Ectodermal cell (in vitro differentiated cells): ENCODE measurements at regions not wholly inside any gene's neighbourhood (a gene's known extent, or its start where the extent isn't known, plus 50 kb on each side); places are given as distances from the start of the nearest gene placed in this dataset.

ENCODE experiments used
- H3K27ac ChIP-seq: 2 replicates; pipeline ENCODE4 v1.7.0; 2013; ENCODE audit warnings: mild to moderate bottlenecking, low read depth, low read length; ENCODE audit not compliant: insufficient read depth, poor library complexity, severe bottlenecking
- H3K27me3 ChIP-seq: 2 replicates; pipeline ENCODE4 v1.7.0; 2013; ENCODE audit warnings: mild to moderate bottlenecking, low read length; ENCODE audit not compliant: insufficient read depth, control insufficient read depth, poor library complexity, severe bottlenecking
- H3K36me3 ChIP-seq: one replicate; pipeline ENCODE4 v1.7.0; 2013; ENCODE audit warnings: low read length; ENCODE audit not compliant: control insufficient read depth, insufficient read depth
- H3K4me1 ChIP-seq: one replicate; pipeline ENCODE4 v1.7.0; 2013; ENCODE audit warnings: low read length; ENCODE audit not compliant: control insufficient read depth, insufficient read depth
- H3K4me3 ChIP-seq: 2 replicates; pipeline ENCODE4 v1.7.0; 2013; ENCODE audit warnings: low read depth, low read length, control low read depth; ENCODE audit not compliant: insufficient read depth
- H3K9me3 ChIP-seq: 2 replicates; pipeline ENCODE4 v1.7.0; 2013; ENCODE audit warnings: mild to moderate bottlenecking, low read length, moderate library complexity; ENCODE audit not compliant: control insufficient read depth
- WGBS, 2 experiments: methylation state at CpG; one replicate each; pipeline ENCODE4 v1.1.7; 2013; ENCODE audit warnings: missing lambda C conversion rate in 2 of 2; 5-methylcytosine and 5-hydroxymethylcytosine counted together

DNA sequence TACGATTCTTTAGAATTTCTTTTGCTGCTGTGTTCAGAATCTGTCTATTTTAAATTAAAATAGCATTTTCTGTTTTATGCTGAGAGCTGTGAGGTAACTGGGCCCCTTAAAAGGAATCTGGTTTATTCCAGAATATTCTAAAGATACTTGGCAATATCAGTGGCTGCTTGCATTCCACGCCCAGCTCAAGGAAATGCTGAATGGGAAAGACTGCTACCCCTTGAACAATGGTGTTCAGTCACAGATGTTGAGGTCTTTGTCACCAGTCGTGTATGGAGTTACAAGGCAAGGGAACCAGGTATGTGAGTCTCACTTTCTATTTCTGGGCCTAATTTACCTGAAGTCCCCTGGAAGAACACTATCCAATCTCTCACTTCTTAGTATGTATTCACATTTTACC lies 377.9 kb upstream of the CDH7 start:
- no peaks in the 10 kb centered on the region for H3K36me3 ChIP-seq
- 84 to 88% methylated on average over 2 to 3 of the region's 3 CpGs for WGBS, 2 experiments

DNA sequence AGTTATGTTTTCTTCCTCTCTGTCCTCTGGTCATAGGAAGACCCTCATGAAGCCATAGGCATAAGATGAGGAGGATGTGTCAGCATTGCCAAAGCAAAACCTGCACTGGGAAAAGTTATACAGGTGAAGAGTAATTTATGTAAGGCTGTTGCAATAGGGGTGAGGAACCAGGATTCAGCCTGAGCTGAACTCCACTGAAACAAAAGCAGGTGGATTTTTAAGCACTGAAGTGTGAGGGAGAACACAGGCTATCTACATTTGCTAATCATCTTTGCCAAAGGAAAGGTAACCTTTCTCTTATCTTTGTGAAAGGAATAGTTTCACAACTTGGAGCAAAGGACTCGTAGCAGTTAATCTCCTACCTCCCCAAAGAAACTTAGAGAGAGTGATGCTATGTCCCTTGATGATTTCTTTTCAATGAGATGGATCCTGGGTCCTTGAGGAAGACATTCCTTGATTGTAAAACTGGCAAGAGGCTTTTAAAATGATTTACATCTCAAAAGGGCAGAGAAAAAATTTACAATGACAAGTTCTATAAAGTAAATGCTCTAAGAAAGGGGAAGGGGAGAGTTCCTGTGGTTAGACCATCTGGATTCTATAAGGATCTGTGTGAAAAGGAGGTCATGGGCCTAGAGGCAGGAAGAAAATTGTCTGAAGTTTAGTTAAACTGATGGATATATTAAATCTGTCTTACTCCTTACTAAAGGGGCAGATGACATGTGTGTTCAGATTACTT lies 385.4 kb upstream of the CDH7 start:
- no peak overlapping the region for H3K27ac ChIP-seq
- no peaks in the 10 kb centered on the region for H3K36me3 ChIP-seq
- 0% methylated on average over 1 of the region's 1 CpG; no CpG with 5 or more reads in 1 of the 2 experiments for WGBS, 2 experiments
- H3K9me3 ChIP-seq, result no peaks in the 10 kb centered on the region
- no peaks in the 10 kb centered on the region for H3K27me3 ChIP-seq
- no peak overlapping the region for H3K4me3 ChIP-seq
- H3K4me1 ChIP-seq, result peaks cover 8% of the 10 kb centered on the region

More for the DNA sequence above, 377.9 kb upstream of the CDH7 start:
- Histone ChIP-seq H3K4me3 (no peak overlapping the region), H3K9me3 (no peaks in the 10 kb centered on the region), H3K4me1 (no peaks in the 10 kb centered on the region), H3K27me3 (no peaks in the 10 kb centered on the region), H3K27ac (no peak overlapping the region)

DNA sequence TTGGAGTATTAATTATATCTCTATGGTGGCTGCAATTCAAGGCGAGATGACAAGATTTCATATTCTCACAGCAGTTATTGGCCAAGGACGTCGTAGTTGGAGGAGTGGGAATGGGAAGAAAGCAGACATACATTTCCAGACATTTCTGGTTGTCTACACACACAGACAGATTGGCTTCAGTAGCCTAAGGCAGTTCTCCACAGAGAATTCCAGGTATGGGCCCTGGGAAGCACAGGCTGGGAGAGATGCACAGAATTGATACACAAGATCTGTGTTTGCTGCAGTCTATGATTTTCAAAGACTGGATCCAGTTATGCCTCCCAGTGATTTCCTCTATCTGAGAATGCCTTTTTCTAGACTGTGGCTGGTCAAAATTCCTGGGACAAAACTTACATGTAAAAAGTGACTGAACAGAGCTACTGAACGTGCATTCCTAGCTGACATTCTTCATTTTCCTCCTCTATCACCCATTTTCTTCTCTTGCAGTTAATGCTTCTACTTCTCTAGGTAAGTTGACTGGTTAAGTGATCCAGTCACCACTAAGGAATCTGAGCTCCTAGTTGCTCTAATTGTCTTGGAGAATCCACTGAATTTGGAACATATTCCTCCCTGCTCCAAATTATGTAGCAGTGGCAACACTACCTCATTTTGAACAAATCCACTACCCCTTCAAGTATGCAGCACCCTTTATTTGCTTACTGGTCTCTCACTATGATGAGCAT lies 386.7 kb upstream of the CDH7 start:
- Histone ChIP-seq H3K27ac (no peak overlapping the region), H3K36me3 (no peaks in the 10 kb centered on the region), H3K4me1 (peaks cover 8% of the 10 kb centered on the region), H3K27me3 (no peaks in the 10 kb centered on the region), H3K9me3 (no peaks in the 10 kb centered on the region), H3K4me3 (no peak overlapping the region)
- WGBS, 2 experiments, result 86 to 96% methylated on average over 4 of the region's 4 CpGs

DNA sequence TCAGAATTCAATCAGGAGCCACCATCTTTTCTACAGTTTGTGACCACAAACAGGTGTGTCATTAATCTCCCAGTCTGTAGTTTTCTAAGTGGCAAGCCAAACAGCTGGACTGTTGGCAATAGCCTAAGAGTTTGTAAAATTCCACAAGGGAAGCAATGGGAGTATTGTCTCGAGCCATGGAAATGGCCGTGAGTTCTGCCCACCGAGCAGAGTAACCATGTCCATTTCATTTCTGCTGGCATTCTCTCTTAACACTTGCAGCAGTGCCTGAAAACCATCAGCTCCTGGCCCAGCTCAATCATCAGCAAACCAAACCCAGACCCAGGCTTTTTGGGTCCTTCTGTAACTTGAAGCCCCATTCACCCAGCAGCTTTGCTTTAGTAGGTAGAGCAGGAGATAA lies 387.8 kb upstream of the CDH7 start:
- 92 to 94% methylated on average over 3 of the region's 3 CpGs for WGBS, 2 experiments
- H3K27me3 ChIP-seq, result no peaks in the 10 kb centered on the region
- H3K4me1 ChIP-seq, result peaks cover 8% of the 10 kb centered on the region
- no peak overlapping the region for H3K4me3 ChIP-seq
- H3K27ac ChIP-seq, result no peak overlapping the region
- no peaks in the 10 kb centered on the region for H3K36me3 ChIP-seq
- no peaks in the 10 kb centered on the region for H3K9me3 ChIP-seq

DNA sequence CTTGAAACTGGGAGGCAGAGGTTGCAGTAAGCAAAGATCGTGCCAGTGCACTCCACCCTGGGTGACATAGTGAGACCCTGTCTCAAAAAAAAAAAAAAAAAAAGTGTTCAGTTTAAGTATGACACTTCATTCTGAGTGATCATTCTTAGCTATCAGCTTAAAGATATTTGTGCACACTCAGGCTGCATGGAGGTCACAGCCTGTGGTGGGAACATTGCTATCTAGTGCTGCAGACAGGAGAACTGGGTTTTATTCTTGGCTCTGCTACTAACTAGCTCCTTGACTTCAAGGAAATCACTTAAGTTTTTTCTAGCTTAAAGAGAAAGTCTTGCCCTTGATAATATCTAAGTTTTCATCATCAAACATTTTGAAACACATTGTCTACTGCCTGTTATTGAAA lies 391.3 kb upstream of the CDH7 start:
- H3K27ac ChIP-seq, result no peak overlapping the region
- no peak overlapping the region for H3K4me3 ChIP-seq
- no peaks in the 10 kb centered on the region for H3K27me3 ChIP-seq
- H3K4me1 ChIP-seq, result no peaks in the 10 kb centered on the region
- H3K9me3 ChIP-seq, result no peaks in the 10 kb centered on the region
- 88 to 91% methylated on average over 1 of the region's 1 CpG for WGBS, 2 experiments
- H3K36me3 ChIP-seq, result no peaks in the 10 kb centered on the region

DNA sequence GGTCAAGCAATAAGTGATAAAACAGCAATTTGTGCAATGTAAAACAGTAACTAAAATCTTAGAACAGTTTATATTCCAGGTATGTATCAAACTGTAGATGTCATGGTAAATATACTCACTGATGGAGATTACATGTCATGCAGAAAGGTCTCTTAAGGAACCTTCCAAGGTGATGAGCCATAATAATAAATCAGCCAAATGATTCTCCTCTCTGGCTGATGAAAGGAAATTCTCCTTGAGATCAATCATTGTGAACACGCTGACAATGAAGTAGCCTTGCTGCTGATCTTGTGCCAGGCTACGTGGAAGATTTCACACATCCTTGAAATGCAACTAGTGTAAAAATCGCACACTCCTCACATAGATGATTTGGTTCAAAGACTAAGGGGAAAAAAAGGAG lies 392.5 kb upstream of the CDH7 start:
- no peak overlapping the region for H3K27ac ChIP-seq
- WGBS, 2 experiments, result 94 to 100% methylated on average over 3 of the region's 3 CpGs
- H3K27me3 ChIP-seq, result no peaks in the 10 kb centered on the region
- no peaks in the 10 kb centered on the region for H3K9me3 ChIP-seq
- H3K36me3 ChIP-seq, result no peaks in the 10 kb centered on the region
- no peaks in the 10 kb centered on the region for H3K4me1 ChIP-seq
- H3K4me3 ChIP-seq, result no peak overlapping the region

DNA sequence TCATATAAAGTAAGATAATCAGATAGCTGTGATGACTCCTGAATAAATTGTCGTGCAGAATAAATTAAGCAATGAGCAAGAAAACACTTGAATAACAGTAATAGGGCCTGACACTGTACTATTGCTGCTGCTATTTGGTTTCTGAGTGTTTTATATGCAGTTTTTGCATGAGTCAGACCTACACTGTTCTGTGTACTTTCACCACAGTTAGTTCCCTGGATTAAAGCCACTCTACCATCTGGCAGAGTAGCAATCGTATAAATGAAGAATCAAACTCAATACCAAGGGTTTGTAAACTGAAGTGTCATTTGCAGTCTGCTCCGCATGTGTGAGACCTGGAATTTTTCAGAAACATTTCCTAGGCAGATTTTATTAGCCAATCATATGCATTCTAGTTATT lies 398.6 kb upstream of the CDH7 start:
- H3K36me3 ChIP-seq, result no peaks in the 10 kb centered on the region
- H3K4me1 ChIP-seq, result no peaks in the 10 kb centered on the region
- no peaks in the 10 kb centered on the region for H3K9me3 ChIP-seq
- H3K4me3 ChIP-seq, result no peak overlapping the region
- H3K27me3 ChIP-seq, result no peaks in the 10 kb centered on the region
- 95 to 98% methylated on average over 3 of the region's 3 CpGs for WGBS, 2 experiments
- H3K27ac ChIP-seq, result no peak overlapping the region

DNA sequence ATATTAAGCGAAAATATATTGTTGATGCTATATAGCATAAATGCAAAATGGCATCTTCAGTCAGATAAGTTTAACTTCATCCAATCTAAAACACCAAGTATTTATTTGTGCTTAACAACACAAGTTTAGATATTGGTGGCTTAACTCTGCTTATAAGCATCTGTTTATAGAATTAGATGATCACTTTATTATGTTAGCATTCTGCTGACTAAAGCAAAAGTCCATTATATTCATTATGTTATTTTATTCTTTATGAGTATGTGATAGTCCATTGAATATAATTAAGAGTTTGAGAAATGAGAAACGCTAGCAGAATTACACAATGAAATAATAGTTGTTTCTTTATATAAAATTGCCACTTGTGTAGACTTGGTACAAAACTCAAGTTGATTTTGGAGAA lies 401.2 kb upstream of the CDH7 start:
- no CpG with 5 or more reads among the region's 2 CpGs for WGBS, 2 experiments

DNA sequence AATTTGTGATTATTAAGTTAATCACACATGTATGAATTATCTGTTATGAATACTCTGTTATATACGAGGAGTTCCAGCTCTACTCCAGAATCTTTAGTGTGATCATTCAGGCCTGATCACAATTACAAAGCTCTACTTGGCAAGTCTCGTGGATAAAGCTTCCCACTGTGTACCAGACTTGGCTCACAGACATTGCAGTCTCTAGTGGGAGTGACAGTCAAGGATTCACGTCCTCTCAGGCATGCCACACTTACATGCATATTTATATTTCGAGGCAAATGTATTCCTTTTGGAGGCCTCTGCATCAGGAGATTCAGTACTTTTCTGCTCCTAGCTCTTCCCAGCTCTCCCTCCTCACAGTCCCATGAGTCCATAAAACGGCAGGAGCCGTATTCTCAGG lies 403.4 kb upstream of the CDH7 start:
- 87 to 93% methylated on average over 6 of the region's 6 CpGs for WGBS, 2 experiments

More for the DNA sequence above, 401.2 kb upstream of the CDH7 start:
- no peaks in the 10 kb centered on the region for H3K4me1 ChIP-seq
- no peaks in the 10 kb centered on the region for H3K36me3 ChIP-seq
- no peaks in the 10 kb centered on the region for H3K27me3 ChIP-seq
- H3K27ac ChIP-seq, result no peak overlapping the region
- H3K9me3 ChIP-seq, result no peaks in the 10 kb centered on the region
- no peak overlapping the region for H3K4me3 ChIP-seq

DNA sequence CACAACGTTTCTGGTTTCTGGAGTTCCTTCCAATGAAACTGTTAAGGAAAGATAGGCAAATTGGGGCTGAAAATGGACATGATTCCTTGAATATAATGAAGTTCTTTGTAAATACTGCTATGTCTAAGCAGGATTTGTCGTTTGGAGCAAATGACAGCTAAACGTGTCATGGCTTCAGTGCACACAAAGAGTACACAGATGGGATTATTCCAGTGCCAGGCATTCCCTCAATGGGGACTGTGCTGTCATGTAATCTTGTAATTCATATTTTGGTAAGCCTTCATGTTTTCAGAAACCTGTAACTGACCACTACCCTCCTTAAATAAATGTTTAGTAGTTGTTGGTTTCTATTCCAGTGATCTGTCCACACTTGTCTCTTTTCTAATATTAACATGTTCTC lies 404.7 kb upstream of the CDH7 start:
- no peaks in the 10 kb centered on the region for H3K9me3 ChIP-seq
- H3K4me1 ChIP-seq, result no peaks in the 10 kb centered on the region
- no peaks in the 10 kb centered on the region for H3K27me3 ChIP-seq
- H3K4me3 ChIP-seq, result no peak overlapping the region
- WGBS, 2 experiments, result 94% methylated on average over 3 of the region's 3 CpGs
- H3K36me3 ChIP-seq, result no peaks in the 10 kb centered on the region
- no peak overlapping the region for H3K27ac ChIP-seq

More for the DNA sequence above, 403.4 kb upstream of the CDH7 start:
- Histone ChIP-seq H3K36me3 (no peaks in the 10 kb centered on the region), H3K4me3 (no peak overlapping the region), H3K4me1 (no peaks in the 10 kb centered on the region), H3K27me3 (no peaks in the 10 kb centered on the region), H3K9me3 (no peaks in the 10 kb centered on the region), H3K27ac (no peak overlapping the region)
